GM21360 (cell line): ENCODE measurements at regions not wholly inside any gene's neighbourhood (a gene's known extent, or its start where the extent isn't known, plus 50 kb on each side); places are given as distances from the start of the nearest gene placed in this dataset.
A peak's percentile ranks its signal among the peaks of the same experiment; 100 is the strongest.
"Not testable (repeated sequence)": the region's sequence is repeated elsewhere in the genome, so short reads cannot be mapped to it uniquely, and the experiment has no call there.

ENCODE experiments used
- ATAC-seq: cut with Tn5 transposase; IDR thresholded peaks from one replicate; pipeline ENCODE4 v1.9.1; 2021; ENCODE audit warnings: mild to moderate bottlenecking, moderate library complexity; ENCODE audit not compliant: unreplicated experiment

DNA sequence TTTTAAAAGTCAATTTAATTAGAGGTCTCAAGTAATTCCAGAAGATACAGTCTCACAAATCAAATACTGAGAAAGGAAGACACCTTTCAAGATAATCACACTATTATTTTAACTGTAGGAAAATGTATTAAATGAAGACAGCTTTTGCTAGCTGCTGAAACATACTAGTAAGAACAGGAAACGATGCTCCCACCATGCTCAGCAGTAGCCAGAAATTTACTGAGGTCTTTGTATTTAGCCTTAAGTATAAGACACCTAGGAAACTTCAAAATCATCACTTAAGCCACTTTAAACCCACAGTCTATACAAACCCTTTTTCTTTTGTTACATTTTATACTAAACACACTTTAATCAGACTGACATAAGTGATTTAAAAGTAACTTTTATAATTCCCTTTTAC is 72.7 kb upstream of the NPIPB12 start:
- not testable (repeated sequence) for ATAC-seq

DNA sequence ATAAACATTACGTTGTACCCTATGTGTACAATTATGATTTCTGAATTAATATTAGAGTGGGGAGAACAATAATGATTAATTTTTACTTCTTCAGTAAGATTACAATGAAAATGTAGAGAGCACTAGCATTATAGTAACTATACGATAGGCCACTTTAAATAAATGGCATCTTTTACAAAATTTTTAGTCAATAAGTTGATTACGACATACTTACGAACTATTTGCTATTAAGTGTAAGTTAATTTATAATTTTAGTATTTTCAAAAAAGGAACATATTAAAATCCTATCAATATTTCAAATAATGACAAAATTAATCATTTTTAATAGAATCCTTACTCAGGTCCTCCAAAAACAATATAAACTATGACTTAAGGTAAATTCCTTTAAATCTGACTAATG is 75.6 kb upstream of the NPIPB12 start:
- ATAC-seq: not testable (repeated sequence)

DNA sequence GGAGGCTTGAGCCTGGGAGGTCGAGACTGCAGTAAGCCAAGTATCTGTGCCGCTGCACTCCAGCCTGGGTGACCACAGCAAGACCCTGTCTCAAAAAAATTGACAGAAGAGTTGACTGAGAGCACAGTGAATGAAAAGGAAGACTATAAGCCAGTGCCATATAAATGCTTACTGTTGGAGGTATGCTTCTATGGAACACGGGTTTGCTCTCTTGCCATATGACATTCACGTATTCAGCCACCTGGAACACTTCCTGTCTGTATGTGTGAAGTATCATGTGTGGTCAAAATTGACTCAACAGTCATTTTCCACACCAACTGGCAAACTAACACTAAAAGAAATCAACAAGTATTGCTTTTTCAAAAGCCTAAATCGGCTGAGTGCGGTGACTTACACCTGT is 71.1 kb upstream of the SPN start:
- not testable (repeated sequence) for ATAC-seq

DNA sequence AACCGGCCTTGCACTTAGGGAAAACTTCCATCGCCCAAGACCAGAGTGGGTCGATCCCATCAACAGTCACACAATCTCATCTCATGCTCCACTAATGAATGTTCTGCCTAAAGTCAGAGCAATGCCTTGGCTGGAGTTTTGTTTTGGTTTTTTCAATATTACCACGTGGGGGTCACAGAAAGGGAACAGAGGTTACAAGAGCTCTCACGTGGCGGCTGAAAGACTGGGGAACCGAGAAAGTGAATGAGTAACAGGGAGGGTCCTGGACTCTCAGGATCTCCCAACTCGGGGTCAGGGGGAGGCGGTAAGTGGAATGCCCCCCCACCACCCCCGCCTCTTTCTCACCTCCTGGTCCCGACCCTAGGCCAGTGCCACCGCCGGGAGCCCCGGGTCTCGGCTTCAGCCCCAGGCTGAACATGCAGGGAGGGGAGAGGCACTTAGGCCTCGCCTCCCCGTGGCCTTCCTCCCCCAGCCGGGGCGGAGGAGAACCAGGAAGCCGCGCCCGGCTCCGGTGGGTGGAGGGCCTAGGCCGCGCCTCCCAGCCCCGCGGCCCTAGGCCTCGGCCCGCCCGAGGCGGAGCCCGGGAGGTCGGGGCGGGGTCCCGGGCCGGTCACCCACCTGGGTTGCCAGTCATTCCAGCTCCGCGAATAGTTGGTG is 68.7 kb upstream of the SPN start:
- ATAC-seq: peak; percentile 25

DNA sequence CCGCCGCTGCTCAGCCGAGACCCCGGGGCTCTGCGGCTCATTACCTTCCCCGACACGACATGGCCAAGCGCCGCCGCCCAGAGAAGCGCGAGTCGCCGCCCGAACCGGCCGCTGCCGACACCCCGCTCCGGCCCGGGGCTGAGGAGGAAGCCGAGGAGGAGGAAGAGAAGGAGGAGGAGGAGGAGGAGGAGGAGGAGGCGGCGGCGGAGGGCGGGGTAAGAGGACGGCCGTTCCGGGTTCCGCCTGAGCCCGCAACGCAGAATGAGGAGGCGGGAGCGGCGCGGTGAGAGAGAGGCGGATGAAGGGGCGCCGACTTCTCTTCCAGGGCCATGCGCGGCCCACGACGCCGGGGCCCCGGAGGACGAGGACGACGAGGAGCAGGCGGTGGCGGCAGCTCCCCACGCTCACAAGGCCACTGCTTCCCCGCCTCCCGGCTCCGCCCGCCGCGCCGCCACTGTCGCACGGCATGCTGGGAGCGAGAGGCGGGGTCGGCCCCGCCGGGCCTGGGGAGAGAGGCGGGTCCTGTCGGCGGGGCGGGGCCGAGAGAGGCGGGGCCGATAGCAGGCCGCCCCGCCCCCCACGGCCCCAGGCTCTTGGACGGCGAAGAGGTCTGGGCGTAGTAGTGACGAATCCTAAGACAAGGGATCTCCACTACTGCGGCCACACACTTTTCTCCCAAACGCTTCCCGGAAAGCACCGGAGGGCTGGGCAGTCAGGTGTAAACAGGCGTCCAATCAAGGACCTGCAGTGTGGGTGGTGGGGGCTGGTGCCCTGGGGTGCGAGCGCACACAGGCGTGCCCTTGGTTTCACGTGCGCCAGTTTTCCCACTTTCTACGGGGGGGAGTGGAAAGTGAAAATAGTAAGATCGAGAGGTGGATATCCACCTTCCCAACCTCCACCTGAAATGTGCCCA is 67.9 kb upstream of the SPN start:
- peak; percentile 58 for ATAC-seq

DNA sequence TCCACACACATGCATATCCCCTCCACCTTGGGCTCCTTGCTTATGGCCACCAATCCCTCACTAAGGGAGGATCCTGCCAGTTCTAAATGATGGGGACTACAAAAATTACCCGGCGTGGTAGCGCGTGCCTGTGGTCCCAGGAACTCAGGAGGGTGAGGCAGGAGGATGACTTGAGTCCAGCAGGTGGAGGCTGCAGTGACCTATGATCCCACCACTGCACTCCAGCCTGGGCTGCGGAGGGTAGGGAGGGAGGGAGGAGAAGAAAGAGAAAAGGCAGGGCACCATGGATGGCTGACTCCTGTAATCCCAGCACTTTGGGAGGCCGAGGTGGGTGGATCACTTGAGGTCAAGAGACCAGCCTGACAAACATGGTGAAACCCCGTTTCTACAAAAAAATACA is 66.0 kb upstream of the SPN start:
- ATAC-seq: not testable (repeated sequence)

DNA sequence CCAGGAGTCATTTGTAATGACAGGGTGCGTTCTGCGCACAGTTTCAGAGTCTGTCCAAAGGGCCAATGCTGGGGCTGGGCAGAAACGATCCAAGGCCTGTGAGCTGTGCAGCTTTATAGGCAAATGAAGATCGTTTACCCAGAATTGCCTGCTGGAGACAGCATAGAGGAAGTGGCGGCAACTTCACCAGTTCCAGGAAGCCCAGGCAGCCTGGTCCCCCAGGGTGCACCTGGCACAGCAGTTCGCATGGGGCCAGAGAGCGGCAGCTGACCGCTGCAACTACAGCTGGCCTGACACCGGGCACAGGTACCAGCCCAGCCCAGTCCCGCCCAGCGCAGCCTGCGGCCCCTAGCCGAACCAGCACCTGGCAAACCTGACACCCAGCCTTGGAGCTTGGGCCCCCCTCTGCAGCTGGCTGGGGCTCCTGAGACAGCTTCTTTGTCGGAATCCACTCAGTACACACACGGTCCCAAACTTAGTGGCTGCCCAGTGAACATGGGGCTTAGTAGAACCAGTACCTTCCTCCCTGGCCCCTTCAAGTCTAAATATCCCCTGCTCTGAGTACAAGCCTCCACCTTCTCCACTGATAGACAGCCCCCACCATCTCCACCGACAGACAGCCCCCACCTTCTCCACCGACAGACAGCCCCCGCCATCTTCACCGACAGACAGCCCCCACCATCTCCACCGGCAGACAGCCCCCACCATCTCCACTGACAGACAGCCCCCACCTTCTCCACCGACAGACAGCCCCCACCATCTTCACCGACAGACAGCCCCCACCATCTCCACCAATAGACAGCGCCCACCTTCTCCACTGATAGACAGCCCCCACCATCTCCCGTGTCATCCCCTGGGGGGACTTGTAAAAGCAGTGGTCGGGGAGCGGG is 62.7 kb upstream of the SPN start:
- not testable (repeated sequence) for ATAC-seq

DNA sequence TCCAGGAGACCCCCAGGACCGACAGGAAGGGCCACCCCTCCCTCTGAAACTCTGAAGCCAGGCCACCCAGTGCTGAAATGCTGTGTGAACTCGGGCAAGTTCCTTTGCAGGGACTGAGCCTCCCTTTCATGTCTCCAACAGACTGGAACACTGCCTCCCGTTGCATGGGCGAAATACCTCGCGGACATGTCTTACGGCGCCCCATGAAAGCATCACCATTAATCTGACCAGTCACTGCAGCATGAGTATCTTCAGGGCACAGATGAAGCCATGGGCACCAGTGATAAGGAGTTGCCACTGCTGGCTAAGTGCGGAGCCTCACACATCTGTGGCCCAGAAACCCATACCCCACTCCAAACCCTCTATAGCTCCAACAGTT is 60.8 kb upstream of the SPN start:
- not testable (repeated sequence) for ATAC-seq

DNA sequence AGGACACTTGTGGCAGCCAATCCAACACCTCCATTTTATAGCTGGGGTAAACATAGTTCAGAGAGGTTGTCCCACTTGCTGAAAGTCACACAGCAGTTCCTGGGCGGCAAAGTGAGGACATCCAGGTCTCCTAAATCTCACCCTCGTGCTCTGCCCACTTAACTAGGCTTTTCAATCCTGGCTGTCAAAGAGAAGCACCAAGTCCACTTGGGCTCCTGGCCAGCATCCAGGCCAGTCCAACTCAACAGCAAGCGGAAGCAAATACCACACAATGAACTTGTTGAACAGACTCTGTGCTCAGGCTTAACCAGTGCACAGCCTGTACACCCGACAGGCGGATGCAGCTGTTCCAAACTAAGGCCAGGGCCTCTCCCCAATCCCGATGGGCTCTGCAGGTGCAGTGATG is 60.4 kb upstream of the SPN start:
- not testable (repeated sequence) for ATAC-seq

DNA sequence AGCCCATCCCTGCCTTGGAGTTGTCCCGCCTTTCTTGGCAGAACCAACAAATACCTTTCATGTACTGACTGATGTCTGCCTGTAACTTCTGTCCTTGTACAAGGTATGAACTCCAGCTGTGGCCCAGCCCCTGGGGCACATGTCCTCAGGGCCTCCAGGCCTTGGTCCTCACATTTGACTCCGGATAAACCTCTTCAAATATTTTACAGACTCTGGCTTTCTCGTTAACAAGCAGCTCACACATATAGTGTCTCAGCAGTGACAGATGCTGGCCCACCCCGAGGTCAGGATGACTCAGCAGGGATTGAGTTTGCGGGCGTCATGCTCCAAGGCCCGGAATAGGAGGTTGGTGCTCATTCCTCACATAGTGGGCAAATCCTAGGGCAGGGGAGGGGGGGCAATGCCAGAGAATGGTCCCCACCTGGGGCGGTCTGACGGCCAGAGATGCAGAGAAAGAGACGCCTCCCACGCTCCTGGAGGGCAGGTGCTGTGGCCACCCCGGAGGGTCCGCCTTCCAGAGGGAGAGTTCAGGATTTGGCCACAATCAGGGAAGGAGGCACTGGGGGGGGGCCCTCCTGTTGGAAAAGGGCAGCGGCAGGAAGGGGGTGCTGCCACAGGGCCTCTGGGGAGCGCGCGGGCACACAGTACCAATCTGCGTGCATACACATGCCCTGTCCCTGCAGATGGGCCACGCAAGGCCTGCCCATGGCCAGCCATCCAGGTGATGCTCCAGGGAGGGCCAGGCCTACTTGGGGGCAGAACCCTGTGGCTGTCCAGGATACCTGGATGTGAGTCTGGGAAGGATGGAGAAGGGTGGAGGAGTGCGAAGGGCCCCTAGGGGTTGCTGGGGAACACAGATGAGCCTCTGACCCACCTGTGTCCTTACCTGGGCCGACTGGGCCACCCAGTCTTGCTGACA is 58.2 kb upstream of the SPN start:
- ATAC-seq: not testable (repeated sequence)

DNA sequence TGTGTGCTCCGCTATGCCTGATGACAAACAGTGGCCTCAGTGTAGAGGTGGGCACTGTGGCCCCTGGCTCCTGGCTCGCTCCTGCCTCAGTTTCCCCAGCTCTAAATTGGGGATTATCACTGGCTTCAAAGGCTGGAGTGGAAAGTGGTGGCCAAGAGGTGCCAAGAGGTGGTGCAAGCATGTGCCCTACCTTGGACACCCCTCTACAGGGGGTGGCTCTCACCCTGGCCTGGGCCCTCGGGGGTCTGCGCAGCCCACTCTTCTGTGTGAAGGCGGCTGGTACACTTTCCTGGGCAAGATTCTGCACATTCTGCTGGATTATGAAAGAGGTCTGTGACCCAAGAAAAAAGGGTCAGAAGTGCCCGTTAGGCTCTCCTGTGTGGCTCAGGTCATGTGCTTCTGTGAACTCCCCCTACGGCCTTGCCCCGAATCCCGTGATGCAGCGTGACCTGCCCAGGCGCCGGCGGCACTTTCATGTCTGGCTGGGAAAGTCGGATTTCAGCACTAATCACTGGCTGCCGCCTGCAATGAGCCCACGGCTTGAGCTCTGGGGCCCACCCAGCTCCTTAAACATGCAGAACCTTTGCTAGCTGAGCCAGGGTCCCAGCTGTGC is 57.3 kb upstream of the SPN start:
- ATAC-seq: not testable (repeated sequence)

DNA sequence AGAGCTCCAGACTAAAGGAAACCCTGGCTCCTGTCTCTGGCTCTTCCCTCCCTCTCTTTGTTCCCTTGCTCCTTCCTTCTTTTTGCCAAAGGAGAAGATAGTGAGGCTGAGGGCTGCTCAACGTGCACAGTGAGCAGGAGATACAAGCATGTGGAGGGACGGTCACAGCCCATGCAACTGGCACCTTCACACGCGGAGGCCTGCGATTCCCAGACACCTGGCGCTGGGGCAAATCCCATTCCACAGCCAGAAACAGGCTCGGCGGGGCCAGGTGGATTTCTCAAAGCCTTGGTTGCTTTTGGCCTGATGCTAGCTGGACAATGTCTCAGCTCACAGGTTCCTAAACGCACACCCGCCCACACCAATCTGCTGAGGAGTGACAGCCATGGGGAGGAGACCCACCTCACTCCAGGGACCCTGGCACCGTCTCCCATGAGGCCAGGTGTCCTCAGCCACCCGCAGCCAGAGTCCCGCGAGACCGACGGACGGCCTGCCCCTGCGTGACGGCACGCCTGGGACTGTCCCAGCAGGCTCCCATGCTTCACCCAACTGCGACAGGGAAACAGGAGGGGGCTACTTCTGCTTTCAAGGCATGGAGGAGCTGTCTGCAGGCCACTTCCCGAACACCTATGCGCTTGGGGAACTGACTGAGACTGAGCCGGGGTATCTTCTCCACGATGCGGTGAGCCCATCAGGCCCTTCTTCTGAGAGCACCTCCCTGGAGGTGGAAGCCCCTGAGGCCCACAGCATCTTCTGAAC is 56.2 kb upstream of the SPN start:
- ATAC-seq: not testable (repeated sequence)

DNA sequence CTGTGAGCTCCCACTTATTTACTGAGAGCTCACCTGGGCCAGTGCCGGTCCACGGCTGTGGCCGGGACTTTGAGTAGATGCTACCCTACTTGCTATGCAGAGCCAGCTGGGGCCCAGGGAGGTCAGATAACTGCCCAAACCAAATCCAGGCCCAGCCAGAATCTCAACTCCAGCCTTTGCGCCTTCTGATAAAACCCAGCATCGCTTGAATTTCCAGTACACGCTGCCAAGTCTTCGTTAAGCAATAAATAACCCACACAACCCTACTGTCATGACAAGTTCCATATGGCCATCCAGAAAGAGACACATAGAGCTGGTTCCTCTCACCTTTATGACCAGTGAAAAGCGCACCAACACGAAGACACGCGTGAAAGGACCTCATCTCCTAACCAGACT is 55.6 kb upstream of the SPN start:
- ATAC-seq: not testable (repeated sequence)

DNA sequence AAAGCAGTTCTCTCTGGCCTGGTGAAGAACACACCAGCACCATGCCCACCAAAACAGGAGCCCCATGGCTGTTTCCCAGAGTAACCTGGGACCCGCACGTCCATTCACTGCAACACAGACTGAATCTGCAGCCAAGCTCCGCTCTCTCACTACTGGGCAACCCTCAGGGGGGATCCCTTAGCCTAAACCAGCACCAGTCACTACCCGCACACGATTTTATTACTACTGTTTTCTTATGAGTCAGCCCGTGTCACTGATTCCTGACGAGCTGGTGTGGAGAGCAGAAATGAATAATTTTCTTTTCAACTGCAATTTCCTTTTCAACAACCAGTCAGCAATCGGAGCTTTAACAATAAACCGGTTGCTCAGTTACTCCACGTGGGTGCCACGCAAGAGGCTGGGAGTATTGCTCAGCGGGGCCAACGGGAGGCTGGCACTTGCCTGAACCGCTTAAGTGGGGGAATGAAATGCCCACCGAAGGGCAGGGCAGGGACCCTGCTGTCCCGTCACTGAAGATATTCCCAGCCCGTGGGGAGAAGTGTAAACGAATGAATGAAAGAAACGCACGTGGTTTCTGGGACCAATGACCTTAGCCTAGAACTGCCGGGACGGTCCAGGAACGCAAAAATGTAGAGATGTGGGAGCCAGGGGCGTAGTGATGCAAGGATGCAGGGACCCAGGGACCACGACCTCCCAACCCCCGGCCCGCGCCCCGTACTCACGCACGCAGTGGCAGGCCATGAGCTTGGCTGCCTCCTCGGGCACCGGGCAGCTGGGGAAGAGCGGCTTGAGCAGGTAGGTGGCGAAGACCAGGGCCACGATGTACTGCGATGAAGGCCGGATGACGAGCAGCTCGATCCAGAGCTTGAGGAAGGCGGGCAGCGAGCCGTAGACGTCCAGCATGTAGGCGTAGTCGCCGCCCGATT is 50.4 kb upstream of the SPN start:
- not testable (repeated sequence) for ATAC-seq
